ENCODE measurements at regions not wholly inside any gene's neighbourhood (a gene's known extent, or its start where the extent isn't known, plus 50 kb on each side); places are given as distances from the start of the nearest gene placed in this dataset.

DNA sequence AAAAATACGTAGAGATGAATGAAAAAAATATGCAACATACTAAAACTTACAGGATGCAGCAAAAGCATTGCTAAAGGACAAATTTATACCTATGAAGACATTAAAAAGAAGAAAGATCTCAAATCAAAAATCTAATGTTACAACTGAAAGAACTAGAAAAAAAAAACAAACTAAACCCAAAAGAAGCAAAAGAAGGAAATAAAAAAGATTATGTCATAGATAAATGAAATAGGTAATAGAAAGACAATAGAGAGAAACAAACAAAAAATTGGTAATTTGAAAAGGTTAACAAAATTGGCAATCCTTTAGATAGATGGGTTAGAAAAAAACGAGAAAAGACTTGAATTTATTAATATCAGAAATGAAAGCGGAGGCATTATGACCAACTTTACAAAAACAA lies 1000.2 kb downstream of the TLE4 start:
- Histone ChIP-seq H3K9me3 (replicated peaks in 1 of 2; ENCODE audit: control insufficient read depth in 2 of 2, insufficient read depth in 1 of 2, low read depth in 1 of 2, low read length in 2 of 2) (no peaks in the 10 kb centered on the region), H2AFZ (ENCODE audit: low read length) (no peak overlapping the region), H3K27ac (replicated peaks; ENCODE audit: low read length) (no peak overlapping the region), H2BK5ac (ENCODE audit: low read length) (no peak overlapping the region), H3K9ac (ENCODE audit: low read depth, low read length, poor library complexity) (no peak overlapping the region), H3K4me1 (ENCODE audit: control insufficient read depth in 2 of 2, insufficient read depth in 1 of 2, low read depth in 1 of 2, low read length in 2 of 2) (no peaks in the 10 kb centered on the region), H4K91ac (ENCODE audit: low read depth, low read length, poor library complexity) (no peak overlapping the region), H3K4ac (ENCODE audit: low read length) (no peak overlapping the region), H2BK15ac (ENCODE audit: low read length) (no peak overlapping the region), H3K23ac (ENCODE audit: low read depth, low read length, poor library complexity) (no peak overlapping the region), H3K79me1 (ENCODE audit: low read depth, low read length) (no peaks in the 10 kb centered on the region), H3K14ac (ENCODE audit: low read length) (no peak overlapping the region), H3K27me3 (ENCODE audit: control insufficient read depth in 3 of 3, insufficient read depth in 3 of 3, low read depth in 1 of 3, low read length in 3 of 3) (no peaks in the 10 kb centered on the region), H3K4me3 (ENCODE audit: low read length in 2 of 2) (no peak overlapping the region), H3K36me3 (replicated peaks in 1 of 2; ENCODE audit: control insufficient read depth in 2 of 2, insufficient read depth in 2 of 2, low read length in 2 of 2) (no peaks in the 10 kb centered on the region), H3K18ac (ENCODE audit: low read length) (no peak overlapping the region), H2BK12ac (ENCODE audit: low read length) (no peak overlapping the region), H2BK120ac (ENCODE audit: low read depth, low read length) (no peak overlapping the region), H3K4me2 (ENCODE audit: insufficient read depth, low read length, poor library complexity, severe bottlenecking) (no peak overlapping the region), H4K8ac (ENCODE audit: low read depth, low read length) (no peak overlapping the region), H2AK5ac (ENCODE audit: low read depth, low read length) (no peak overlapping the region)
- no CpG with 5 or more reads among the region's 3 CpGs for WGBS, 2 donors (ENCODE audit: extremely low coverage in 2 of 2, insufficient read length in 2 of 2, insufficient replicate concordance in 1 of 2)
- DNase-seq (ENCODE audit: low spot score): no peak

DNA sequence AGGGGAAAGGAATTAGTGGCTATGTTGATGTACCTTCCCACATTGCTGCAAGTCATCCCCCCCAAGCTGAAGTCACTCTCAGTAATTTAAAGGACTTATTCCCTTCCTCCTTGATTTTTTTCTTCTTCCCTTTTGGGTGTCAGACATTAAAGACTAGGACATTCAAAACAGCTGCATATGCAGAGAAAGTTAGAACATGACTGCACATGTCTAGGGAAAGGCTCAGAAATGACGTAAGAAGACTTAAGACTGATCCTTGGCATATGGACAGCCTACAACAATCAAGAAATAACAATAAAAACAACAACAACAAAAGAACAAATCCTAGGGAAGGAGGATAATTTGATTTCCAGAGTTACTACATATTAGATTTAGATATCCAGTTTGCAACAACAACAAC lies 997.5 kb downstream of the TLE4 start:
- Histone ChIP-seq H2BK12ac (ENCODE audit: low read length) (no peak overlapping the region), H3K4me3 (ENCODE audit: low read length in 2 of 2) (no peak overlapping the region), H3K4me2 (ENCODE audit: insufficient read depth, low read length, poor library complexity, severe bottlenecking) (no peak overlapping the region), H2AFZ (ENCODE audit: low read length) (no peak overlapping the region), H3K4me1 (ENCODE audit: control insufficient read depth in 2 of 2, insufficient read depth in 1 of 2, low read depth in 1 of 2, low read length in 2 of 2) (no peaks in the 10 kb centered on the region), H2BK15ac (ENCODE audit: low read length) (no peak overlapping the region), H4K91ac (ENCODE audit: low read depth, low read length, poor library complexity) (no peak overlapping the region), H3K27ac (replicated peaks; ENCODE audit: low read length) (no peak overlapping the region), H3K14ac (ENCODE audit: low read length) (no peak overlapping the region), H2AK5ac (ENCODE audit: low read depth, low read length) (no peak overlapping the region), H2BK5ac (ENCODE audit: low read length) (no peak overlapping the region), H3K9me3 (replicated peaks in 1 of 2; ENCODE audit: control insufficient read depth in 2 of 2, insufficient read depth in 1 of 2, low read depth in 1 of 2, low read length in 2 of 2) (no peaks in the 10 kb centered on the region), H3K9ac (ENCODE audit: low read depth, low read length, poor library complexity) (no peak overlapping the region), H3K23ac (ENCODE audit: low read depth, low read length, poor library complexity) (no peak overlapping the region), H4K8ac (ENCODE audit: low read depth, low read length) (no peak overlapping the region), H3K18ac (ENCODE audit: low read length) (no peak overlapping the region), H2BK120ac (ENCODE audit: low read depth, low read length) (no peak overlapping the region), H3K79me1 (ENCODE audit: low read depth, low read length) (no peaks in the 10 kb centered on the region), H3K4ac (ENCODE audit: low read length) (no peak overlapping the region), H3K27me3 (ENCODE audit: control insufficient read depth in 3 of 3, insufficient read depth in 3 of 3, low read depth in 1 of 3, low read length in 3 of 3) (no peaks in the 10 kb centered on the region), H3K36me3 (replicated peaks in 1 of 2; ENCODE audit: control insufficient read depth in 2 of 2, insufficient read depth in 2 of 2, low read length in 2 of 2) (no peaks in the 10 kb centered on the region)
- no CpG with 5 or more reads among the region's 1 CpG for WGBS, 2 donors (ENCODE audit: extremely low coverage in 2 of 2, insufficient read length in 2 of 2, insufficient replicate concordance in 1 of 2)
- DNase-seq (ENCODE audit: low spot score): no peak

- H3K23ac ChIP-seq (ENCODE audit: low read depth, low read length, poor library complexity): no peak overlapping the region
- no peak overlapping the region for H2AK5ac ChIP-seq (ENCODE audit: low read depth, low read length)
- no peak overlapping the region for H2BK15ac ChIP-seq (ENCODE audit: low read length)
- no peak overlapping the region for H4K8ac ChIP-seq (ENCODE audit: low read depth, low read length)
- H3K18ac ChIP-seq (ENCODE audit: low read length): no peak overlapping the region
- no peaks in the 10 kb centered on the region for H3K79me1 ChIP-seq (ENCODE audit: low read depth, low read length)
- no peak overlapping the region for H3K27ac ChIP-seq (replicated peaks; ENCODE audit: low read length)
- H2BK12ac ChIP-seq (ENCODE audit: low read length): no peak overlapping the region
- H4K91ac ChIP-seq (ENCODE audit: low read depth, low read length, poor library complexity): no peak overlapping the region
- no peak overlapping the region for H2BK5ac ChIP-seq (ENCODE audit: low read length)
- H2AFZ ChIP-seq (ENCODE audit: low read length): no peak overlapping the region
- H3K4me3 ChIP-seq (ENCODE audit: low read length in 2 of 2): no peak overlapping the region
- H3K9me3 ChIP-seq (replicated peaks in 1 of 2; ENCODE audit: control insufficient read depth in 2 of 2, insufficient read depth in 1 of 2, low read depth in 1 of 2, low read length in 2 of 2): no peaks in the 10 kb centered on the region
- H3K4ac ChIP-seq (ENCODE audit: low read length): no peak overlapping the region
- H3K27me3 ChIP-seq (ENCODE audit: control insufficient read depth in 3 of 3, insufficient read depth in 3 of 3, low read depth in 1 of 3, low read length in 3 of 3): no peaks in the 10 kb centered on the region
- H3K4me1 ChIP-seq (ENCODE audit: control insufficient read depth in 2 of 2, insufficient read depth in 1 of 2, low read depth in 1 of 2, low read length in 2 of 2): no peaks in the 10 kb centered on the region
- no peak overlapping the region for H3K9ac ChIP-seq (ENCODE audit: low read depth, low read length, poor library complexity)
- H3K36me3 ChIP-seq (replicated peaks in 1 of 2; ENCODE audit: control insufficient read depth in 2 of 2, insufficient read depth in 2 of 2, low read length in 2 of 2): no peaks in the 10 kb centered on the region
- H3K14ac ChIP-seq (ENCODE audit: low read length): no peak overlapping the region
- H3K4me2 ChIP-seq (ENCODE audit: insufficient read depth, low read length, poor library complexity, severe bottlenecking): no peak overlapping the region
- no peak overlapping the region for H2BK120ac ChIP-seq (ENCODE audit: low read depth, low read length)
- WGBS, 2 donors (ENCODE audit: extremely low coverage in 2 of 2, insufficient read length in 2 of 2, insufficient replicate concordance in 1 of 2): no CpG with 5 or more reads among the region's 2 CpGs
- DNase-seq (ENCODE audit: low spot score): no peak
Observed at GRCh38 chr9:80561526-80561925, 989.8 kb downstream of the TLE4 start.

GRCh38 chr9:80560976-80561375 lies 989.2 kb downstream of the TLE4 start:
- Histone ChIP-seq H4K8ac (ENCODE audit: low read depth, low read length) (no peak overlapping the region), H2BK120ac (ENCODE audit: low read depth, low read length) (no peak overlapping the region), H3K36me3 (replicated peaks in 1 of 2; ENCODE audit: control insufficient read depth in 2 of 2, insufficient read depth in 2 of 2, low read length in 2 of 2) (no peaks in the 10 kb centered on the region), H2BK5ac (ENCODE audit: low read length) (no peak overlapping the region), H2AK5ac (ENCODE audit: low read depth, low read length) (no peak overlapping the region), H3K4ac (ENCODE audit: low read length) (no peak overlapping the region), H3K23ac (ENCODE audit: low read depth, low read length, poor library complexity) (no peak overlapping the region), H4K91ac (ENCODE audit: low read depth, low read length, poor library complexity) (no peak overlapping the region), H2BK15ac (ENCODE audit: low read length) (no peak overlapping the region), H2AFZ (ENCODE audit: low read length) (no peak overlapping the region), H3K9me3 (replicated peaks in 1 of 2; ENCODE audit: control insufficient read depth in 2 of 2, insufficient read depth in 1 of 2, low read depth in 1 of 2, low read length in 2 of 2) (no peaks in the 10 kb centered on the region), H3K18ac (ENCODE audit: low read length) (no peak overlapping the region), H3K4me2 (ENCODE audit: insufficient read depth, low read length, poor library complexity, severe bottlenecking) (no peak overlapping the region), H2BK12ac (ENCODE audit: low read length) (no peak overlapping the region), H3K27ac (replicated peaks; ENCODE audit: low read length) (no peak overlapping the region), H3K27me3 (ENCODE audit: control insufficient read depth in 3 of 3, insufficient read depth in 3 of 3, low read depth in 1 of 3, low read length in 3 of 3) (no peaks in the 10 kb centered on the region), H3K9ac (ENCODE audit: low read depth, low read length, poor library complexity) (no peak overlapping the region), H3K4me1 (ENCODE audit: control insufficient read depth in 2 of 2, insufficient read depth in 1 of 2, low read depth in 1 of 2, low read length in 2 of 2) (no peaks in the 10 kb centered on the region), H3K14ac (ENCODE audit: low read length) (no peak overlapping the region), H3K79me1 (ENCODE audit: low read depth, low read length) (no peaks in the 10 kb centered on the region), H3K4me3 (ENCODE audit: low read length in 2 of 2) (no peak overlapping the region)
- DNase-seq (ENCODE audit: low spot score): no peak
- WGBS, 2 donors (ENCODE audit: extremely low coverage in 2 of 2, insufficient read length in 2 of 2, insufficient replicate concordance in 1 of 2): no CpG with 5 or more reads among the region's 2 CpGs
